ENCODE measurements at regions not wholly inside any gene's neighbourhood (a gene's known extent, or its start where the extent isn't known, plus 50 kb on each side); places are given as distances from the start of the nearest gene placed in this dataset.

DNA sequence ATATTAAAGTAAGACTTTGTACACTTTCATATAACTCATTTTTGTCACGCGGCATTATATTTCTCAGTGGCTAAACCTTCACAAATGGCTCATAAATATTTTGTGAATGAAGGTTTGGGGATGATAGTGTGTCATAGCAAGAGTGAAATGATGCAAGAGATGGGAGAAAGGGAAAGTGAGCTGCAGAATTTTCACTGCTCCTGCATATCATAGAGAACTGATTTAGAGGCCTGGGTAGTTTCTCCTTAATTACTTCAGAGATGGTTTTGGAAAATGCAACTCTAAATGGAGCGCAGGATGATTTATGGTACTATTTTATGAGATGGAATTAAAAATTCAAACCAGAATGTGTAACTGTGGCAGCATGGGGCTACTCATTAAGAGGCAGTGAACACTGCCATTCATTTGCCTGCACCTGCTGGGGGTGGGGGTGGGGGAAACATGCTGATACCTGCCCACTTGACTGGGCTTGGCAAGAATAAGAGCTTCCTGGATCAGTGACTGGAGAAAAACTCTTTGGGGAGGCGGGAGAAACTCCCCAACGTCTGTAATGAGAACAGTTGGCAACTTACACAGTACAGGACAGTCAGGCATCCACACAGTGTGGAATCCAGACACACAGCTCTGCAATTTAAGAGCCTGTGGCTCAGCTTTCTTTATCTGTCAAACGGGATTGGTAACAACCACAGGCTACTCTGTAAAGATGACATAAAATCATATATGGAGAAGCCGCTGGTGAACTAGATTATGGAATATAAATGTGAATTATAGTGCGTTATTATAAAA, 941.9 kb downstream of the SLC4A3 start:
- Histone ChIP-seq H3K9ac (ENCODE audit: low read length) (no peak overlapping the region), H3K4me3 (ENCODE audit: low read depth, low read length, poor library complexity, severe bottlenecking) (no peak overlapping the region), H3F3A (ENCODE audit: insufficient read depth, low read length) (no peaks in the 10 kb centered on the region), H3K9me2 (ENCODE audit: low read depth, low read length) (no peaks in the 10 kb centered on the region), H3K27me3 (ENCODE audit: insufficient read depth, low read length) (no peaks in the 10 kb centered on the region), H3K9me3 (ENCODE audit: low read length) (no peaks in the 10 kb centered on the region), H2AFZ (ENCODE audit: low read length) (no peak overlapping the region), H3K79me2 (ENCODE audit: insufficient read depth, low read length) (no peaks in the 10 kb centered on the region), H3K36me3 (ENCODE audit: insufficient read depth, low read length) (no peaks in the 10 kb centered on the region), H3K4me2 (ENCODE audit: low read length) (no peak overlapping the region), H3K27ac (ENCODE audit: low read depth, low read length, poor library complexity, severe bottlenecking) (no peak overlapping the region), H3K4me1 (ENCODE audit: insufficient read depth, low read length, severe bottlenecking) (no peaks in the 10 kb centered on the region), H4K20me1 (ENCODE audit: insufficient read depth, low read length) (no peaks in the 10 kb centered on the region)
- TF ChIP-seq, protein P1, sequence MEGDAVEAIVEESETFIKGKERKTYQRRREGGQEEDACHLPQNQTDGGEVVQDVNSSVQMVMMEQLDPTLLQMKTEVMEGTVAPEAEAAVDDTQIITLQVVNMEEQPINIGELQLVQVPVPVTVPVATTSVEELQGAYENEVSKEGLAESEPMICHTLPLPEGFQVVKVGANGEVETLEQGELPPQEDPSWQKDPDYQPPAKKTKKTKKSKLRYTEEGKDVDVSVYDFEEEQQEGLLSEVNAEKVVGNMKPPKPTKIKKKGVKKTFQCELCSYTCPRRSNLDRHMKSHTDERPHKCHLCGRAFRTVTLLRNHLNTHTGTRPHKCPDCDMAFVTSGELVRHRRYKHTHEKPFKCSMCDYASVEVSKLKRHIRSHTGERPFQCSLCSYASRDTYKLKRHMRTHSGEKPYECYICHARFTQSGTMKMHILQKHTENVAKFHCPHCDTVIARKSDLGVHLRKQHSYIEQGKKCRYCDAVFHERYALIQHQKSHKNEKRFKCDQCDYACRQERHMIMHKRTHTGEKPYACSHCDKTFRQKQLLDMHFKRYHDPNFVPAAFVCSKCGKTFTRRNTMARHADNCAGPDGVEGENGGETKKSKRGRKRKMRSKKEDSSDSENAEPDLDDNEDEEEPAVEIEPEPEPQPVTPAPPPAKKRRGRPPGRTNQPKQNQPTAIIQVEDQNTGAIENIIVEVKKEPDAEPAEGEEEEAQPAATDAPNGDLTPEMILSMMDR (IDR thresholded peaks at IDR 0.05; ENCODE audit: low read length), result no peak
- TF ChIP-seq EZH2 (IDR thresholded peaks at IDR 0.05; ENCODE audit: borderline replicate concordance, low read length), result no peak

DNA sequence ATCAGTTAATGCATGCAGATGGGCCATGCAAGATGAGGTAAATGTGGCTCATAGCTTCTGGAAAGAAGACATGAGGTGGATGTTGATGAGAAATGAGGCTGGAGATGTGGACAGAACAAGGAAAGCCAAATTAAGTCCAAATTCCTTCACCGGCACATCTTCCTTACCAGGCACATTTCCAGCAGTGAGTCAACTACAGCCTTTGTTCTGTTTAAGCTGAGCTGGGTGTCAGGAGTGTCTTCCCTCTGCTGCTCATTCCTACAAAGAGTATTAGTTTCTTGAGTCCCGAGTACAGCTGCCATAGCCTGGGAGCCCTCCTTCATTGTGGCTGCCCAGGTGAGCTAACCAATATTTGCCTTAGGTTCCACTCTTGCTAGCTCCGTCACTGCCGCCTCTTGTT, 945.0 kb downstream of the SLC4A3 start:
- no peaks in the 10 kb centered on the region for H3F3A ChIP-seq (ENCODE audit: insufficient read depth, low read length)
- H3K36me3 ChIP-seq (ENCODE audit: insufficient read depth, low read length), result no peaks in the 10 kb centered on the region
- H4K20me1 ChIP-seq (ENCODE audit: insufficient read depth, low read length), result no peaks in the 10 kb centered on the region
- H3K4me2 ChIP-seq (ENCODE audit: low read length), result no peak overlapping the region
- no peaks in the 10 kb centered on the region for H3K9me3 ChIP-seq (ENCODE audit: low read length)
- no peak overlapping the region for H3K27ac ChIP-seq (ENCODE audit: low read depth, low read length, poor library complexity, severe bottlenecking)
- H2AFZ ChIP-seq (ENCODE audit: low read length), result no peak overlapping the region
- H3K9me2 ChIP-seq (ENCODE audit: low read depth, low read length), result no peaks in the 10 kb centered on the region
- H3K79me2 ChIP-seq (ENCODE audit: insufficient read depth, low read length), result no peaks in the 10 kb centered on the region
- H3K4me3 ChIP-seq (ENCODE audit: low read depth, low read length, poor library complexity, severe bottlenecking), result no peak overlapping the region
- TF ChIP-seq, protein P1 (IDR thresholded peaks at IDR 0.05; ENCODE audit: low read length), result no peak
- TF ChIP-seq EZH2 (IDR thresholded peaks at IDR 0.05; ENCODE audit: borderline replicate concordance, low read length), result no peak
- H3K27me3 ChIP-seq (ENCODE audit: insufficient read depth, low read length), result no peaks in the 10 kb centered on the region
- H3K4me1 ChIP-seq (ENCODE audit: insufficient read depth, low read length, severe bottlenecking), result no peaks in the 10 kb centered on the region
- H3K9ac ChIP-seq (ENCODE audit: low read length), result no peak overlapping the region

DNA sequence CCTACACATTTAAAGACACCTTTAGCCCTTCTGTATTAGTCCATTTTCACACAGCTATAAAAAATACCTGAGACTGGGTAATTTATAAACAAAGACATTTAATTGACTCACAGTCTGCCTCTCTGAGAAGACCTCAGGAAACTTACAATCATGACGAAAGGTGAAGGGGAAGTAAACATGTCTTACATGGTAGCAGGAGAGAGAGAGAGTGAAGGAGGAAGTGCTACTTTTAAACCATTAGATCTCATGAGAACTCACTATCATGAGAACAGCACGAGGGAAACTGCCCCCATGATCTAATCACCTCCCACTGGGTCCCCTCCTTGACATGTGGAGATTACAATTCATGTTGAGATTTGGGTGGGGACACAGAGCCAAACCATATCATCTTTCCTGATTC, 946.6 kb downstream of the SLC4A3 start:
- Histone ChIP-seq H3K27ac (ENCODE audit: low read depth, low read length, poor library complexity, severe bottlenecking) (no peak overlapping the region), H3K9me2 (ENCODE audit: low read depth, low read length) (no peaks in the 10 kb centered on the region), H3K9me3 (ENCODE audit: low read length) (no peaks in the 10 kb centered on the region), H3K4me1 (ENCODE audit: insufficient read depth, low read length, severe bottlenecking) (no peaks in the 10 kb centered on the region), H3K4me2 (ENCODE audit: low read length) (no peak overlapping the region), H3K9ac (ENCODE audit: low read length) (no peak overlapping the region), H2AFZ (ENCODE audit: low read length) (no peak overlapping the region), H3K27me3 (ENCODE audit: insufficient read depth, low read length) (no peaks in the 10 kb centered on the region), H3F3A (ENCODE audit: insufficient read depth, low read length) (no peaks in the 10 kb centered on the region), H3K79me2 (ENCODE audit: insufficient read depth, low read length) (no peaks in the 10 kb centered on the region), H3K36me3 (ENCODE audit: insufficient read depth, low read length) (no peaks in the 10 kb centered on the region), H4K20me1 (ENCODE audit: insufficient read depth, low read length) (no peaks in the 10 kb centered on the region), H3K4me3 (ENCODE audit: low read depth, low read length, poor library complexity, severe bottlenecking) (no peak overlapping the region)
- TF ChIP-seq EZH2 (IDR thresholded peaks at IDR 0.05; ENCODE audit: borderline replicate concordance, low read length), result no peak
- TF ChIP-seq, protein P1 (IDR thresholded peaks at IDR 0.05; ENCODE audit: low read length), result no peak

Data from OCI-LY1 (cell line).